IMR-90 (cell line): ENCODE measurements at regions not wholly inside any gene's neighbourhood (a gene's known extent, or its start where the extent isn't known, plus 50 kb on each side); places are given as distances from the start of the nearest gene placed in this dataset.
A peak's percentile ranks its signal among the peaks of the same experiment; 100 is the strongest.

Experiments used
- ATAC-seq: fragments of 200-7000 bp; cut with Tn5 transposase; 2 replicates; pipeline ENCODE4 v1.9.1; 2020; ENCODE audit warnings: low read depth, mild to moderate bottlenecking, moderate library complexity
- BruUV-seq: library from RNA; stranded (reverse); fragments of 400-500 nt; replicated peaks from 2 replicates; lab custom pipeline; 2021; lab: Mats Ljungman, UMichigan
- CTCF ChIA-PET: fragments of 300-600 bp; formaldehyde crosslinking; extraction: SDS; loops from one replicate; lab custom pipeline; 2021; ENCODE audit warnings: antibody characterized with exemption; lab: Yijun Ruan, JAX
- POLR2A ChIA-PET: fragments of 300-600 bp; sonication (Branson Sonifier 250); formaldehyde crosslinking; loops from one replicate; lab custom pipeline; 2022; ENCODE audit warnings: antibody characterized with exemption; ENCODE audit not compliant: unreplicated experiment; lab: Charles Lee
- DNase-seq: peaks from one replicate; pipeline ENCODE4 v3.0.0; 2013
- H2AFZ ChIP-seq: replicated peaks from 2 replicates; pipeline ENCODE3; 2013; ENCODE audit warnings: low read length, mild to moderate bottlenecking; ENCODE audit not compliant: poor library complexity
- H2AK5ac ChIP-seq: 2 replicates; pipeline ENCODE4 v1.6.1; 2013; ENCODE audit warnings: low read depth, low read length, inconsistent platforms
- H2AK9ac ChIP-seq: replicated peaks from 2 replicates; pipeline ENCODE3; 2013; ENCODE audit warnings: mild to moderate bottlenecking, low read depth, low read length, moderate library complexity; ENCODE audit not compliant: poor library complexity
- H2BK120ac ChIP-seq: 2 replicates; pipeline ENCODE4 v1.6.1; 2013; ENCODE audit warnings: low read depth, low read length, inconsistent platforms
- H2BK15ac ChIP-seq: 3 replicates; pipeline ENCODE4 v1.6.1; 2013; ENCODE audit warnings: low read depth, low read length, inconsistent platforms
- H2BK20ac ChIP-seq: 2 replicates; pipeline ENCODE4 v1.6.1; 2013; ENCODE audit warnings: low read depth, mild to moderate bottlenecking, inconsistent platforms, low read length, moderate library complexity
- H2BK5ac ChIP-seq: 2 replicates; pipeline ENCODE4 v1.6.1; 2013; ENCODE audit warnings: mild to moderate bottlenecking, low read depth, low read length, inconsistent platforms; ENCODE audit not compliant: poor library complexity, severe bottlenecking
- H3K14ac ChIP-seq: replicated peaks from 2 replicates; pipeline ENCODE4 v1.6.1; 2013; ENCODE audit warnings: low read depth, low read length, inconsistent platforms
- H3K18ac ChIP-seq: 2 replicates; pipeline ENCODE4 v1.6.1; 2013; ENCODE audit warnings: low read depth, low read length, control low read depth
- H3K23ac ChIP-seq: 2 replicates; pipeline ENCODE4 v1.6.1; 2013; ENCODE audit warnings: low read depth, low read length, inconsistent platforms
- H3K27ac ChIP-seq: 2 replicates; pipeline ENCODE4 v1.5.1; 2013; ENCODE audit warnings: mild to moderate bottlenecking, control low read depth, low read length; ENCODE audit not compliant: insufficient read depth
- H3K27me3 ChIP-seq: 2 replicates; pipeline ENCODE4 v1.6.1; 2013; ENCODE audit warnings: low read length; ENCODE audit not compliant: control insufficient read depth, insufficient read depth
- H3K36me3 ChIP-seq: 2 replicates; pipeline ENCODE4 v1.6.1; 2013; ENCODE audit warnings: low read length, mixed read lengths; ENCODE audit not compliant: control insufficient read depth, insufficient read depth
- H3K4ac ChIP-seq: 2 replicates; pipeline ENCODE4 v1.6.1; 2013; ENCODE audit warnings: low read depth, low read length, inconsistent platforms
- H3K4me1 ChIP-seq: 2 replicates; pipeline ENCODE4 v1.6.1; 2013; ENCODE audit warnings: low read length, mixed read lengths; ENCODE audit not compliant: control insufficient read depth, insufficient read depth
- H3K4me2 ChIP-seq: 2 replicates; pipeline ENCODE4 v1.6.1; 2013; ENCODE audit warnings: low read depth, mild to moderate bottlenecking, control low read depth, low read length, moderate library complexity
- H3K4me3 ChIP-seq: 2 replicates; pipeline ENCODE4 v1.5.1; 2013; ENCODE audit warnings: low read depth, mild to moderate bottlenecking, control low read depth, low read length, moderate library complexity; ENCODE audit not compliant: insufficient read depth
- H3K56ac ChIP-seq: 2 replicates; pipeline ENCODE4 v1.6.1; 2013; ENCODE audit warnings: low read length, inconsistent platforms; ENCODE audit not compliant: insufficient read depth; ENCODE audit errors: extremely low read depth
- H3K79me1 ChIP-seq, 2 experiments: 2 replicates each; pipeline ENCODE4 v1.6.1; 2013; ENCODE audit warnings: low read length in 2 of 2, inconsistent platforms in 1 of 2, low read depth in 1 of 2
- H3K9ac ChIP-seq: 2 replicates; pipeline ENCODE4 v1.6.1; 2013; ENCODE audit warnings: low read depth, low read length, control low read depth
- H3K9me1 ChIP-seq: 2 replicates; pipeline ENCODE4 v1.6.1; 2013; ENCODE audit warnings: low read length, inconsistent platforms; ENCODE audit not compliant: insufficient read depth
- H3K9me3 ChIP-seq: 2 replicates; pipeline ENCODE4 v1.6.1; 2013; ENCODE audit warnings: low read length; ENCODE audit not compliant: control insufficient read depth, insufficient read depth
- H4K20me1 ChIP-seq: 2 replicates; pipeline ENCODE4 v1.6.1; 2013; ENCODE audit warnings: low read length, inconsistent platforms; ENCODE audit not compliant: insufficient read depth
- H4K5ac ChIP-seq: 2 replicates; pipeline ENCODE4 v1.6.1; 2013; ENCODE audit warnings: mild to moderate bottlenecking, low read depth, low read length, control low read depth
- H4K8ac ChIP-seq, 2 experiments: 2 replicates each; pipeline ENCODE4 v1.6.1; 2013; ENCODE audit warnings: low read depth in 2 of 2, low read length in 2 of 2, control low read depth in 1 of 2, inconsistent platforms in 1 of 2
- H4K91ac ChIP-seq: 2 replicates; pipeline ENCODE4 v1.6.1; 2013; ENCODE audit warnings: low read depth, low read length, inconsistent platforms; ENCODE audit not compliant: insufficient read depth
- MAFK ChIP-seq: IDR thresholded peaks from 2 replicates; pipeline ENCODE4 v1.6.1; 2012; ENCODE audit warnings: low read depth, low read length, improper control_type of control experiment
- MAZ ChIP-seq: IDR thresholded peaks from 2 replicates; pipeline ENCODE4 v1.6.1; 2012; ENCODE audit warnings: low read depth, mild to moderate bottlenecking, low read length, improper control_type of control experiment, moderate library complexity, borderline replicate concordance
- MXI1 ChIP-seq: IDR thresholded peaks from 2 replicates; pipeline ENCODE4 v1.6.1; 2012; ENCODE audit warnings: low read depth, mild to moderate bottlenecking, low read length, moderate library complexity, borderline replicate concordance
- NFE2L2 ChIP-seq: fragments of 150-350 bp; IDR thresholded peaks from 2 replicates; pipeline ENCODE4 v1.6.1; 2016; ENCODE audit warnings: low read depth, mild to moderate bottlenecking, low read length
- POLR2A ChIP-seq: IDR thresholded peaks from 2 replicates; pipeline ENCODE4 v1.6.1; 2012; ENCODE audit warnings: mild to moderate bottlenecking, low read depth, low read length
- RFX5 ChIP-seq: IDR thresholded peaks from 2 replicates; pipeline ENCODE4 v1.8.0; 2012; ENCODE audit warnings: low read depth, mild to moderate bottlenecking, low read length, moderate library complexity
- SMC3 ChIP-seq: fragments of 150-350 bp; IDR thresholded peaks from 2 replicates; pipeline ENCODE4 v1.6.1; 2016; ENCODE audit warnings: low read depth, mild to moderate bottlenecking, antibody characterized with exemption, low read length, moderate library complexity
- WGBS, 2 experiments: methylation state at CpG; one replicate each; pipeline versions ENCODE4 v1.1.5 to v1.1.7; 2013; ENCODE audit warnings: missing lambda C conversion rate in 2 of 2; ENCODE audit not compliant: insufficient read length in 1 of 2; ENCODE audit errors: extremely low coverage in 2 of 2; 5-methylcytosine and 5-hydroxymethylcytosine counted together
- dilution Hi-C: fragments of 300-500 bp; cut with HindIII; formaldehyde crosslinking; loops from one replicate; pipeline ENCODE4 v1.14.3; 2018; ENCODE audit warnings: low sequenced_read_pairs; ENCODE audit not compliant: unreplicated experiment
- in situ Hi-C: fragments of 300-500 bp; cut with MboI; formaldehyde crosslinking; loops from 3 replicates; pipeline ENCODE4 v1.14.3; 2019; ENCODE audit warnings: low sequenced_read_pairs, inconsistent platforms, mixed read lengths
- intact Hi-C: fragments of 100-400 bp; cut with micrococcal nuclease; formaldehyde crosslinking; loops from 2 replicates; pipeline ENCODE4 v1.10.0; 2022
- TF ChIP-seq, protein P1 (sequence below): fragments of 150-350 bp; IDR thresholded peaks from 2 replicates; pipeline ENCODE4 v1.6.1; 2017; ENCODE audit warnings: mild to moderate bottlenecking, antibody characterized with exemption, low read length, low read depth
- TF ChIP-seq, protein P2 (sequence below): fragments of 150-350 bp; IDR thresholded peaks from 2 replicates; pipeline ENCODE4 v1.6.1; 2016; ENCODE audit warnings: low read depth, mild to moderate bottlenecking, low read length, moderate library complexity, borderline replicate concordance

DNA sequence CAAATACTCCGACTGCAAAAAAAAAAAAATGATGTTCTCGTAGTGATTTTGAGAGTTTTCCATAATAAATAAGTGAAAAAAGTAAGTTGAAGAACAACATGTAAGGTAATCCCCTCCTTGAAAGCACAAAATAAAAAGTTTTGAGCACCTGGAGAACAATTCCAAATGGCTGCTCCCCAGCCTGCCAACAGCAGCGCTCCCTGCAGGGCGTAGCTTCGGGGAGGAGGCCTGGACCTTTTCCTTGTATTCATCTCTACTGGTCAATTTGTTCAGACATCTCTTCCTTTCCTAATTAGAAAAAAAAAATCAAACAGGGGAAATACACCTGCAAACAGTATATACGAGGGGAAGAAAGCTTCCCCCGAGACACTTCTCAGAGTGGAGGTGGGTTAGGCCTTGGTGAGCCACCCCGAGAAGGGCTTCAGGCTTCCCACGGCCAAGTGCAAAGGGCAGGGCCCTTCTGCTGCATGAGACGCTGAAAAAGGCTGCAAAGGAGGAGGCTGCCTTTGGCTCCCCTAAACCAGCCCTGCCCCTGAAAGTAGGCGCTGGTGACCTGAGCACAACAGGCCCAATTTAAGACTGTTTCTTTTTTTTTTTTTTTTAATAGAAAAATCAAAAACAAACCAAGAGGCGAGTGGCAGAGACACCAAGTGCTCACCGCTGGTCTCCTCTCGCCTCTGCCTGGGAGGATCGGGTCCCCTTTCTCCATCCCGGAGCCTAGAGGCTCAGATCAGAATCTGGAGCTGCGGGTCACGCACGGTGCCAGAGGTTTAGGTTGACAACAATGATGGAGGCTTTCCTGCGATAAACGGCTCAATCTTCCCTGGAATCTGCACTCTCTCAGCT lies 193.1 kb upstream of the FOXF1 start (continued):
- TF ChIP-seq MXI1 = no peak

DNA sequence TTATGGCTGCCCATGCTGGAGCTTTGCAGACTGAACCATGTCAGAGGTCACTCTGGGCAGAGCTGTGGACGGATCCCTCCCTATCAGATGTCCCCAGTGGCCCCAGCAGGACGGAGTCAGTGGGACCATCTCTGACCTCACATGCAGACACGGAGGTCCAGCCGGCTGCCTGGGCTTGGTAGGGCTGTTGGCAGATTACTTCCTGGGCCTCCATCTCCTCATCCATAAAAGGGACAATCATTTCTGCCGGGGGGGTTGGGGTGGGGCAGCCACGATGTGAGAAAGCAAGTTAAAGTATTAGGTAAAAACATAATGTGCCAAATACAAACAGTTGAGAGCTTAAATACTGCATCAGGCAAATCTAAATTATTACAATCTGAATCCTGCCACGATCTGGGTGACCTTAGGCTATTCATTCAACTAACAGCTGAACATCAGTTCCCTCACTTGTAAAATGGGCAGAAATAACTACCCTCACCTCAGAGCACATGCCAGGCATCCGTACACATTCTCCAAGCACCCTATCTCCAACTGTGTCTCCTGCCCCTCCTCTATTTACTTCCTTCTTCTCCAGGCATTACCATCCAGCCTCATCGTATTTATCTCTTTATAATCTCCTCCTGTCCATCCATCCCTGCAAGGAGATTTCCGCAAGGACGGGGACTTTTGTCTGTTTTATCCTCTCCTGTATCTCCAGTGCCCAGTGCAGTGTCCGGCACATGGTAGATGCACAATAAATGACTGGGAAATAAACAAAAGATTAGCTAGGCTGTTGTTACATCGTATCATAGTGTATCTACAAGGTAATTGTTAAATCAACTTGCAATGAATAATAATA lies 192.3 kb upstream of the FOXF1 start:
- BruUV-seq = no TSS peak
- peak overlapping the region; percentile 21; the same call in 1 of the 2 replicates for H2AK5ac ChIP-seq
- 0 out of 2 replicates have a peak, but pooled peaks cover 6% of the 10 kb centered on the region for H3K9me1 ChIP-seq
- ATAC-seq (no peak), DNase-seq (no peak)
- no peak overlapping the region for H4K5ac ChIP-seq
- no peak overlapping the region for H3K4me3 ChIP-seq
- CTCF ChIA-PET = no interaction called here
- no peak overlapping the region; the same call in 1 of the 2 replicates for H4K91ac ChIP-seq
- H3K4me2 ChIP-seq = no peak overlapping the region
- H3K14ac ChIP-seq = no peak overlapping the region
- no peaks in the 10 kb centered on the region for H3K9me3 ChIP-seq
- peaks cover 6% of the 10 kb centered on the region; the same call in 1 of the 2 replicates for H3K27me3 ChIP-seq
- H2BK20ac ChIP-seq = no peak overlapping the region; the same call in 1 of the 2 replicates
- peaks cover 9% of the 10 kb centered on the region for H3K4me1 ChIP-seq
- 81% methylated on average over 2 of the region's 13 CpGs; no CpG with 5 or more reads in 1 of the 2 experiments for WGBS, 2 experiments
- H4K20me1 ChIP-seq = no peaks in the 10 kb centered on the region
- no peak overlapping the region for H3K56ac ChIP-seq
- intact Hi-C loops = no loop called here
- no peak overlapping the region; the same call in 1 of the 2 replicates for H3K18ac ChIP-seq
- dilution Hi-C loops = no loop called here
- H2AK9ac ChIP-seq = no peak overlapping the region
- in situ Hi-C loops = loop anchor here (25.0 kb wide), 1 partner anchor 506 kb away; no protein-coding TSS in a partner anchor
- H3K9ac ChIP-seq = no peak overlapping the region
- H2AFZ ChIP-seq = peak overlapping the region; percentile 12
- H3K4ac ChIP-seq = peak overlapping the region; percentile 19; the same call in 1 of the 2 replicates
- H2BK120ac ChIP-seq = peak overlapping the region; percentile 57
- H2BK5ac ChIP-seq = no peak overlapping the region
- no peak overlapping the region for H3K23ac ChIP-seq
- no peaks in the 10 kb centered on the region for H3K79me1 ChIP-seq
- H4K8ac ChIP-seq = peak overlapping the region; percentile 8 to 49; a peak in 1 of 4 replicates
- no peak overlapping the region for H2BK15ac ChIP-seq
- H3K36me3 ChIP-seq = no peaks in the 10 kb centered on the region
- POLR2A ChIA-PET = no interaction called here
- no peak overlapping the region for H3K27ac ChIP-seq
- no peak for TF ChIP-seq NFE2L2
- TF ChIP-seq POLR2A = no peak
- TF ChIP-seq, protein P1, sequence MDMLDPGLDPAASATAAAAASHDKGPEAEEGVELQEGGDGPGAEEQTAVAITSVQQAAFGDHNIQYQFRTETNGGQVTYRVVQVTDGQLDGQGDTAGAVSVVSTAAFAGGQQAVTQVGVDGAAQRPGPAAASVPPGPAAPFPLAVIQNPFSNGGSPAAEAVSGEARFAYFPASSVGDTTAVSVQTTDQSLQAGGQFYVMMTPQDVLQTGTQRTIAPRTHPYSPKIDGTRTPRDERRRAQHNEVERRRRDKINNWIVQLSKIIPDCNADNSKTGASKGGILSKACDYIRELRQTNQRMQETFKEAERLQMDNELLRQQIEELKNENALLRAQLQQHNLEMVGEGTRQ = no peak
- TF ChIP-seq SMC3 = no peak
- no peak for TF ChIP-seq MAZ
- TF ChIP-seq RFX5 = no peak
- TF ChIP-seq MAFK = no peak
- TF ChIP-seq, protein P2, sequence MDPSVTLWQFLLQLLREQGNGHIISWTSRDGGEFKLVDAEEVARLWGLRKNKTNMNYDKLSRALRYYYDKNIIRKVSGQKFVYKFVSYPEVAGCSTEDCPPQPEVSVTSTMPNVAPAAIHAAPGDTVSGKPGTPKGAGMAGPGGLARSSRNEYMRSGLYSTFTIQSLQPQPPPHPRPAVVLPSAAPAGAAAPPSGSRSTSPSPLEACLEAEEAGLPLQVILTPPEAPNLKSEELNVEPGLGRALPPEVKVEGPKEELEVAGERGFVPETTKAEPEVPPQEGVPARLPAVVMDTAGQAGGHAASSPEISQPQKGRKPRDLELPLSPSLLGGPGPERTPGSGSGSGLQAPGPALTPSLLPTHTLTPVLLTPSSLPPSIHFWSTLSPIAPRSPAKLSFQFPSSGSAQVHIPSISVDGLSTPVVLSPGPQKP = no peak
- TF ChIP-seq MXI1 = no peak
